Activated T-helper 17 cell treated with anti-CD3 and anti-CD28 coated beads, Interleukin-2, amount 50 U/mL, for 72 hours (primary cell): ENCODE measurements at regions not wholly inside any gene's neighbourhood (a gene's known extent, or its start where the extent isn't known, plus 50 kb on each side); places are given as distances from the start of the nearest gene placed in this dataset.

ENCODE experiments used
- ATAC-seq: fragments of 150-1000 bp; cut with Tn5 transposase; replicated peaks from 2 replicates; pipeline ENCODE4 v1.10.0; 2021; ENCODE audit warnings: mild to moderate bottlenecking, moderate library complexity
- H3K27ac Mint-ChIP-seq: one replicate; pipeline ENCODE4 v1.8.0; 2022; ENCODE audit warnings: mixed read lengths
- H3K27me3 Mint-ChIP-seq: one replicate; pipeline ENCODE4 v1.8.0; 2022; ENCODE audit warnings: mixed read lengths
- H3K36me3 Mint-ChIP-seq: one replicate; pipeline ENCODE4 v1.8.0; 2022; ENCODE audit warnings: low read depth, mild to moderate bottlenecking, mixed read lengths
- H3K4me1 Mint-ChIP-seq: one replicate; pipeline ENCODE4 v1.8.0; 2022; ENCODE audit warnings: mixed read lengths
- H3K4me3 Mint-ChIP-seq: one replicate; pipeline ENCODE4 v1.8.0; 2022; ENCODE audit warnings: mild to moderate bottlenecking, mixed read lengths
- H3K9me3 Mint-ChIP-seq: one replicate; pipeline ENCODE4 v1.8.0; 2022; ENCODE audit warnings: mixed read lengths

GRCh38 chr18:55879331-55879730, 291.3 kb upstream of the TCF4 start:
- H3K4me3 Mint-ChIP-seq: no peak overlapping the region
- ATAC-seq: no peak
- no peak overlapping the region for H3K27ac Mint-ChIP-seq
- H3K9me3 Mint-ChIP-seq: peaks cover 10% of the 10 kb centered on the region
- H3K27me3 Mint-ChIP-seq: no peaks in the 10 kb centered on the region
- H3K4me1 Mint-ChIP-seq: no peaks in the 10 kb centered on the region
- no peaks in the 10 kb centered on the region for H3K36me3 Mint-ChIP-seq

- no peaks in the 10 kb centered on the region for H3K4me1 Mint-ChIP-seq
- H3K9me3 Mint-ChIP-seq: peaks cover 14% of the 10 kb centered on the region
- no peak overlapping the region for H3K27ac Mint-ChIP-seq
- no peaks in the 10 kb centered on the region for H3K36me3 Mint-ChIP-seq
- no peak for ATAC-seq
- no peak overlapping the region for H3K4me3 Mint-ChIP-seq
- no peaks in the 10 kb centered on the region for H3K27me3 Mint-ChIP-seq
Observed at GRCh38 chr18:55878224-55878623, 290.2 kb upstream of the TCF4 start.

- H3K27me3 Mint-ChIP-seq: no peaks in the 10 kb centered on the region
- no peak for ATAC-seq
- H3K36me3 Mint-ChIP-seq: no peaks in the 10 kb centered on the region
- H3K27ac Mint-ChIP-seq: no peak overlapping the region
- peaks cover 9% of the 10 kb centered on the region for H3K9me3 Mint-ChIP-seq
- H3K4me3 Mint-ChIP-seq: no peak overlapping the region
- no peaks in the 10 kb centered on the region for H3K4me1 Mint-ChIP-seq
Observed at GRCh38 chr18:55877321-55877720, 289.3 kb upstream of the TCF4 start.

GRCh38 chr18:55876254-55876653, 288.3 kb upstream of the TCF4 start:
- Mint-ChIP-seq H3K36me3 (no peaks in the 10 kb centered on the region), H3K4me3 (no peak overlapping the region), H3K9me3 (peaks cover 8% of the 10 kb centered on the region), H3K27me3 (no peaks in the 10 kb centered on the region), H3K27ac (no peak overlapping the region), H3K4me1 (no peaks in the 10 kb centered on the region)
- no peak for ATAC-seq

- H3K4me1 Mint-ChIP-seq: no peaks in the 10 kb centered on the region
- H3K4me3 Mint-ChIP-seq: no peak overlapping the region
- no peak overlapping the region for H3K27ac Mint-ChIP-seq
- H3K36me3 Mint-ChIP-seq: no peaks in the 10 kb centered on the region
- ATAC-seq: no peak
- H3K27me3 Mint-ChIP-seq: no peaks in the 10 kb centered on the region
- H3K9me3 Mint-ChIP-seq: peaks cover 8% of the 10 kb centered on the region
Observed at GRCh38 chr18:55875371-55875901, 287.4 kb upstream of the TCF4 start.

- Mint-ChIP-seq H3K4me1 (no peaks in the 10 kb centered on the region), H3K27me3 (no peaks in the 10 kb centered on the region), H3K4me3 (no peak overlapping the region), H3K9me3 (peaks cover 4% of the 10 kb centered on the region), H3K27ac (no peak overlapping the region), H3K36me3 (no peaks in the 10 kb centered on the region)
- no peak for ATAC-seq
Observed at GRCh38 chr18:55869556-55870501, 281.8 kb upstream of the TCF4 start.

- Mint-ChIP-seq H3K36me3 (no peaks in the 10 kb centered on the region), H3K4me3 (no peak overlapping the region), H3K4me1 (no peaks in the 10 kb centered on the region), H3K27me3 (no peaks in the 10 kb centered on the region), H3K27ac (no peak overlapping the region), H3K9me3 (peaks cover 4% of the 10 kb centered on the region)
- no peak for ATAC-seq
Observed at GRCh38 chr18:55868909-55869308, 280.9 kb upstream of the TCF4 start.

- Mint-ChIP-seq H3K4me1 (no peaks in the 10 kb centered on the region), H3K27me3 (no peaks in the 10 kb centered on the region), H3K27ac (no peak overlapping the region), H3K9me3 (peaks cover 7% of the 10 kb centered on the region), H3K36me3 (no peaks in the 10 kb centered on the region), H3K4me3 (no peak overlapping the region)
- ATAC-seq: no peak
Observed at GRCh38 chr18:55866886-55867285, 278.9 kb upstream of the TCF4 start.

GRCh38 chr18:55866006-55866405, 278.0 kb upstream of the TCF4 start:
- H3K4me1 Mint-ChIP-seq: no peaks in the 10 kb centered on the region
- no peak for ATAC-seq
- H3K27me3 Mint-ChIP-seq: no peaks in the 10 kb centered on the region
- H3K36me3 Mint-ChIP-seq: no peaks in the 10 kb centered on the region
- H3K4me3 Mint-ChIP-seq: no peak overlapping the region
- H3K9me3 Mint-ChIP-seq: peaks cover 7% of the 10 kb centered on the region
- no peak overlapping the region for H3K27ac Mint-ChIP-seq

- no peaks in the 10 kb centered on the region for H3K27me3 Mint-ChIP-seq
- H3K36me3 Mint-ChIP-seq: no peaks in the 10 kb centered on the region
- no peak overlapping the region for H3K4me3 Mint-ChIP-seq
- no peak overlapping the region for H3K27ac Mint-ChIP-seq
- H3K9me3 Mint-ChIP-seq: peaks cover 7% of the 10 kb centered on the region
- ATAC-seq: no peak
- H3K4me1 Mint-ChIP-seq: no peaks in the 10 kb centered on the region
Observed at GRCh38 chr18:55864281-55864680, 276.3 kb upstream of the TCF4 start.

- H3K9me3 Mint-ChIP-seq: peaks cover 11% of the 10 kb centered on the region
- ATAC-seq: no peak
- no peak overlapping the region for H3K4me3 Mint-ChIP-seq
- H3K27ac Mint-ChIP-seq: no peak overlapping the region
- H3K27me3 Mint-ChIP-seq: no peaks in the 10 kb centered on the region
- no peaks in the 10 kb centered on the region for H3K36me3 Mint-ChIP-seq
- H3K4me1 Mint-ChIP-seq: no peaks in the 10 kb centered on the region
Observed at GRCh38 chr18:55863876-55864275, 275.9 kb upstream of the TCF4 start.

GRCh38 chr18:55863391-55863706, 275.4 kb upstream of the TCF4 start:
- Mint-ChIP-seq H3K4me1 (no peaks in the 10 kb centered on the region), H3K27me3 (no peaks in the 10 kb centered on the region), H3K36me3 (no peaks in the 10 kb centered on the region), H3K27ac (no peak overlapping the region), H3K4me3 (no peak overlapping the region), H3K9me3 (peaks cover 11% of the 10 kb centered on the region)
- ATAC-seq: no peak

GRCh38 chr18:55862693-55863390, 274.9 kb upstream of the TCF4 start:
- peaks cover 11% of the 10 kb centered on the region for H3K9me3 Mint-ChIP-seq
- no peak overlapping the region for H3K27ac Mint-ChIP-seq

GRCh38 chr18:55861266-55861665, 273.3 kb upstream of the TCF4 start:
- ATAC-seq: no peak
- Mint-ChIP-seq H3K4me1 (no peaks in the 10 kb centered on the region), H3K27ac (no peak overlapping the region), H3K9me3 (peaks cover 11% of the 10 kb centered on the region), H3K27me3 (no peaks in the 10 kb centered on the region), H3K36me3 (no peaks in the 10 kb centered on the region), H3K4me3 (no peak overlapping the region)

More at GRCh38 chr18:55862693-55863390, 274.9 kb upstream of the TCF4 start:
- H3K4me3 Mint-ChIP-seq: no peak overlapping the region
- ATAC-seq: no peak
- H3K4me1 Mint-ChIP-seq: no peaks in the 10 kb centered on the region
- no peaks in the 10 kb centered on the region for H3K36me3 Mint-ChIP-seq
- H3K27me3 Mint-ChIP-seq: no peaks in the 10 kb centered on the region
